ENCODE measurements at regions not wholly inside any gene's neighbourhood (a gene's known extent, or its start where the extent isn't known, plus 50 kb on each side); places are given as distances from the start of the nearest gene placed in this dataset.

DNA sequence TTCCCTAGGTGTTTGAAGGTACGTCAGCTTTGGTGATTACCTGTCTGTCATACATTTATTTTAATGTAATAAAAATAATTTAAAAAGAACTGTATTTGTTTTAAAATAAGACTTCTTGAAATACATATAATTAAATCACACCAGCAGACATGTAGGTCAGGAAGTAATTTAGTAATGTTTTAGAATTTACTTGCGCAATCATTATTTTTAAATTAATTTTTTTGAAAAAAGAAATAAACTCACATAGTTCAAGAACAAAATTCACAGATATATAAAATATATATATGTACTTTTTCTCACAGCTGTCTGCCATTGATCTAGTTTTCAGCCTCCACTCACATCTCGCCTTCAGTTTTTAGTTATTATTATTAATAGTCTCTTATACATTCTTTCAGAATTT, 875.9 kb downstream of the TTLL7 start:
- no peak for TF ChIP-seq POLR2AphosphoS5 (IDR thresholded peaks at IDR 0.05; ENCODE audit: low read depth, low read length)
- no peak for TF ChIP-seq TAF1 (IDR thresholded peaks at IDR 0.05; ENCODE audit: borderline replicate concordance, low read depth, low read length)
- TF ChIP-seq POLR2A (IDR thresholded peaks at IDR 0.05; ENCODE audit: low read depth, low read length) = no peak
